ENCODE measurements at regions not wholly inside any gene's neighbourhood (a gene's known extent, or its start where the extent isn't known, plus 50 kb on each side); places are given as distances from the start of the nearest gene placed in this dataset.

- Histone ChIP-seq H3K9me3 (no peaks in the 10 kb centered on the region), H3K4me3 (no peak overlapping the region), H3K36me3 (ENCODE audit: insufficient read depth in 1 of 2, low read depth in 1 of 2) (no peaks in the 10 kb centered on the region), H3K27me3 (ENCODE audit: insufficient read depth in 3 of 3, low read length in 2 of 3) (no peaks in the 10 kb centered on the region), H3K4me1 (no peaks in the 10 kb centered on the region), H3K27ac (no peak overlapping the region)
- DNase-seq = no peak
- no peak for ATAC-seq
- no peak for TF ChIP-seq CTCF (IDR thresholded peaks at IDR 0.05)
- 84 to 86% (median 84%) methylated on average over 3 of the region's 3 CpGs for WGBS, 3 donors
- intact Hi-C loops (cut with DNase I) = loop anchor here in 1 of 2 donors (10.0 kb wide), 1 partner anchor 133 kb away; the partner anchor contains the start of gene CCNB1
These were observed 61.8 kb upstream of the SLC30A5 start for GRCh38 chr5:69032009-69032408.

GRCh38 chr5:69033690-69034089, 60.1 kb upstream of the SLC30A5 start:
- intact Hi-C loops (cut with DNase I) = loop anchor here in 1 of 2 donors (10.0 kb wide), 1 partner anchor 131 kb away; the partner anchor contains the start of gene CCNB1
- TF ChIP-seq CTCF (IDR thresholded peaks at IDR 0.05) = no peak
- ATAC-seq = no peak
- H3K27me3 ChIP-seq (ENCODE audit: insufficient read depth in 3 of 3, low read length in 2 of 3) = no peaks in the 10 kb centered on the region
- DNase-seq = no peak
- H3K4me1 ChIP-seq = no peaks in the 10 kb centered on the region
- 48 to 68% (median 61%) methylated on average over 2 of the region's 2 CpGs for WGBS, 3 donors
- H3K9me3 ChIP-seq = no peaks in the 10 kb centered on the region
- no peak overlapping the region for H3K27ac ChIP-seq
- no peak overlapping the region for H3K4me3 ChIP-seq
- no peaks in the 10 kb centered on the region for H3K36me3 ChIP-seq (ENCODE audit: insufficient read depth in 1 of 2, low read depth in 1 of 2)

GRCh38 chr5:69034898-69035297, 58.9 kb upstream of the SLC30A5 start:
- Histone ChIP-seq H3K4me1 (no peaks in the 10 kb centered on the region), H3K27me3 (ENCODE audit: insufficient read depth in 3 of 3, low read length in 2 of 3) (no peaks in the 10 kb centered on the region), H3K9me3 (no peaks in the 10 kb centered on the region), H3K4me3 (no peak overlapping the region), H3K27ac (no peak overlapping the region), H3K36me3 (ENCODE audit: insufficient read depth in 1 of 2, low read depth in 1 of 2) (no peaks in the 10 kb centered on the region)
- TF ChIP-seq CTCF (IDR thresholded peaks at IDR 0.05) = no peak
- ATAC-seq (no peak), DNase-seq (no peak)
- intact Hi-C loops (cut with DNase I) = loop anchor here in 1 of 2 donors (10.0 kb wide), 1 partner anchor 130 kb away; the partner anchor contains the start of gene CCNB1
- WGBS, 3 donors = 89% methylated on average over 7 of the region's 7 CpGs

- Histone ChIP-seq H3K27me3 (ENCODE audit: insufficient read depth in 3 of 3, low read length in 2 of 3) (no peaks in the 10 kb centered on the region), H3K27ac (no peak overlapping the region), H3K36me3 (ENCODE audit: insufficient read depth in 1 of 2, low read depth in 1 of 2) (no peaks in the 10 kb centered on the region), H3K4me3 (no peak overlapping the region), H3K4me1 (no peaks in the 10 kb centered on the region), H3K9me3 (no peaks in the 10 kb centered on the region)
- intact Hi-C loops (cut with DNase I) = loop anchor here in 1 of 2 donors (10.0 kb wide), 1 partner anchor 129 kb away; the partner anchor contains the start of gene CCNB1
- no peak for DNase-seq
- WGBS, 3 donors = 49 to 57% (median 56%) methylated on average over 4 of the region's 4 CpGs
- no peak for ATAC-seq
- no peak for TF ChIP-seq CTCF (IDR thresholded peaks at IDR 0.05)
These were observed 58.1 kb upstream of the SLC30A5 start for GRCh38 chr5:69035665-69036064.

- H3K4me1 ChIP-seq = no peaks in the 10 kb centered on the region
- WGBS, 3 donors = 92 to 93% (median 93%) methylated on average over 8 of the region's 8 CpGs
- no peak for DNase-seq
- no peak overlapping the region for H3K27ac ChIP-seq
- no peaks in the 10 kb centered on the region for H3K9me3 ChIP-seq
- no peak overlapping the region for H3K4me3 ChIP-seq
- TF ChIP-seq CTCF (IDR thresholded peaks at IDR 0.05) = no peak
- no peaks in the 10 kb centered on the region for H3K27me3 ChIP-seq (ENCODE audit: insufficient read depth in 3 of 3, low read length in 2 of 3)
- intact Hi-C loops (cut with DNase I) = loop anchor here in 1 of 2 donors (10.0 kb wide), 1 partner anchor 126 kb away; the partner anchor contains the start of gene CCNB1
- no peak for ATAC-seq
- no peaks in the 10 kb centered on the region for H3K36me3 ChIP-seq (ENCODE audit: insufficient read depth in 1 of 2, low read depth in 1 of 2)
These were observed 55.3 kb upstream of the SLC30A5 start for GRCh38 chr5:69038539-69038938.
